Activated CD8-positive, alpha-beta T cell treated with anti-CD3 and anti-CD28 coated beads for 36 hours (primary cell): ENCODE measurements at regions not wholly inside any gene's neighbourhood (a gene's known extent, or its start where the extent isn't known, plus 50 kb on each side); places are given as distances from the start of the nearest gene placed in this dataset.
A peak's percentile ranks its signal among the peaks of the same experiment; 100 is the strongest.

Experiments
- ATAC-seq: fragments of 200-7000 bp; cut with Tn5 transposase; one replicate; pipeline ENCODE4 v1.10.0; 2021; ENCODE audit warnings: mild to moderate bottlenecking, moderate library complexity
- CTCF ChIA-PET: fragments of 350-600 bp; sonication (Branson Sonifier 250); formaldehyde crosslinking; loops from one replicate; lab custom pipeline; 2021; ENCODE audit warnings: antibody characterized with exemption; lab: Charles Lee
- POLR2A ChIA-PET: fragments of 350-600 bp; sonication (Branson Sonifier 250); formaldehyde crosslinking; loops from one replicate; lab custom pipeline; 2021; ENCODE audit warnings: antibody characterized with exemption; lab: Charles Lee
- DNase-seq: peaks from one replicate; pipeline ENCODE4 v3.0.0-alpha.2; 2020
- H3K27ac Mint-ChIP-seq: one replicate; pipeline ENCODE4 v1.8.0; 2021; ENCODE audit warnings: mild to moderate bottlenecking, mixed read lengths
- H3K27me3 Mint-ChIP-seq: one replicate; pipeline ENCODE4 v1.8.0; 2021; ENCODE audit warnings: mixed read lengths
- H3K36me3 Mint-ChIP-seq: one replicate; pipeline ENCODE4 v1.8.0; 2021; ENCODE audit warnings: low read depth, mixed read lengths
- H3K4me1 Mint-ChIP-seq: one replicate; pipeline ENCODE4 v1.8.0; 2021; ENCODE audit warnings: low read depth, mixed read lengths
- H3K4me3 Mint-ChIP-seq: one replicate; pipeline ENCODE4 v1.8.0; 2021; ENCODE audit warnings: mild to moderate bottlenecking, moderate library complexity, mixed read lengths
- H3K9me3 Mint-ChIP-seq: one replicate; pipeline ENCODE4 v1.8.0; 2021; ENCODE audit warnings: mixed read lengths
- CTCF ChIP-seq: fragments of 200-600 bp; IDR thresholded peaks from one replicate; pipeline ENCODE4 v1.8.0; 2022; ENCODE audit warnings: antibody characterized with exemption, mild to moderate bottlenecking
- intact Hi-C: fragments of 100-400 bp; cut with micrococcal nuclease; formaldehyde crosslinking; loops from one replicate; pipeline ENCODE4 v1.10.0; 2022

GRCh38 chr2:171253279-171253678 lies 92.6 kb upstream of the TLK1 start:
- Mint-ChIP-seq H3K4me3 (no peak overlapping the region), H3K27me3 (no peaks in the 10 kb centered on the region), H3K27ac (no peak overlapping the region), H3K36me3 (peaks cover 2% of the 10 kb centered on the region), H3K4me1 (peaks cover 18% of the 10 kb centered on the region), H3K9me3 (peaks cover 3% of the 10 kb centered on the region)
- no peak for TF ChIP-seq CTCF
- ATAC-seq = no peak
- no peak for DNase-seq
- CTCF ChIA-PET = interaction anchor here (1.4 to 1.7 kb wide), 2 partner anchors 9 to 154 kb away, joined by 3 to 5 read pairs; no protein-coding TSS in a partner anchor
- intact Hi-C loops = no loop called here
- POLR2A ChIA-PET = no interaction called here

- intact Hi-C loops = loop anchor here (10.0 kb wide), 1 partner anchor 275 kb away; no protein-coding TSS in a partner anchor
- peaks cover 40% of the 10 kb centered on the region for H3K4me1 Mint-ChIP-seq
- ATAC-seq (no peak), DNase-seq (no peak)
- ChIA-PET POLR2A (no interaction called here), CTCF (interaction anchor here (0.7 to 1.2 kb wide), 4 partner anchors 7 to 277 kb away, joined by 3 read pairs; no protein-coding TSS in a partner anchor)
- H3K27ac Mint-ChIP-seq = no peak overlapping the region
- H3K36me3 Mint-ChIP-seq = peaks cover 6% of the 10 kb centered on the region
- no peak overlapping the region for H3K4me3 Mint-ChIP-seq
- TF ChIP-seq CTCF = no peak
- H3K27me3 Mint-ChIP-seq = no peaks in the 10 kb centered on the region
- H3K9me3 Mint-ChIP-seq = peaks cover 16% of the 10 kb centered on the region
These were observed 89.0 kb upstream of the TLK1 start for GRCh38 chr2:171249689-171250088.

- Mint-ChIP-seq H3K27me3 (no peaks in the 10 kb centered on the region), H3K9me3 (peaks cover 16% of the 10 kb centered on the region), H3K4me1 (peaks cover 40% of the 10 kb centered on the region), H3K27ac (no peak overlapping the region), H3K4me3 (no peak overlapping the region), H3K36me3 (peaks cover 6% of the 10 kb centered on the region)
- POLR2A ChIA-PET = interaction anchor here (1.1 to 1.9 kb wide), 2 partner anchors 9 to 37 kb away, joined by 3 to 5 read pairs; no protein-coding TSS in a partner anchor
- peak; percentile 92 for ATAC-seq
- DNase-seq = peak; percentile 39
- no peak for TF ChIP-seq CTCF
- intact Hi-C loops = loop anchor here (10.0 kb wide), 1 partner anchor 273 kb away; no protein-coding TSS in a partner anchor
- CTCF ChIA-PET = interaction anchor here (0.7 to 1.7 kb wide), 6 partner anchors 9 to 319 kb away, joined by 3 to 4 read pairs (median 3); partner anchors contain the start of gene GORASP2
These were observed 87.3 kb upstream of the TLK1 start for GRCh38 chr2:171247741-171248662.

- peak; percentile 10 for DNase-seq
- no peaks in the 10 kb centered on the region for H3K27me3 Mint-ChIP-seq
- no peak overlapping the region for H3K27ac Mint-ChIP-seq
- ChIA-PET POLR2A (interaction anchor here (0.7 kb wide), 1 partner anchor 15 kb away, joined by 3 read pairs; no protein-coding TSS in a partner anchor), CTCF (interaction anchor here (0.7 to 1.2 kb wide), 2 partner anchors 10 to 35 kb away, joined by 3 read pairs; no protein-coding TSS in a partner anchor)
- peaks cover 40% of the 10 kb centered on the region for H3K4me1 Mint-ChIP-seq
- no peak for ATAC-seq
- no peak for TF ChIP-seq CTCF
- peaks cover 6% of the 10 kb centered on the region for H3K36me3 Mint-ChIP-seq
- intact Hi-C loops = loop anchor here (10.0 kb wide), 1 partner anchor 270 kb away; no protein-coding TSS in a partner anchor
- no peak overlapping the region for H3K4me3 Mint-ChIP-seq
- peaks cover 16% of the 10 kb centered on the region for H3K9me3 Mint-ChIP-seq
These were observed 84.5 kb upstream of the TLK1 start for GRCh38 chr2:171244970-171245782.
